ENCODE measurements at regions not wholly inside any gene's neighbourhood (a gene's known extent, or its start where the extent isn't known, plus 50 kb on each side); places are given as distances from the start of the nearest gene placed in this dataset.

- TF ChIP-seq POLR2AphosphoS5 (IDR thresholded peaks at IDR 0.05; ENCODE audit: low read depth, low read length), result no peak
- no peak for TF ChIP-seq CTCF (IDR thresholded peaks at IDR 0.05)
- TF ChIP-seq SIN3A (IDR thresholded peaks at IDR 0.05; ENCODE audit: borderline replicate concordance, insufficient read depth, low read depth, low read length), result no peak
- TF ChIP-seq TCF7L2 (IDR thresholded peaks at IDR 0.05; ENCODE audit: low read depth, low read length), result no peak
- TF ChIP-seq REST (IDR thresholded peaks at IDR 0.05; ENCODE audit: insufficient read depth in 1 of 2, low read depth in 2 of 2, low read length in 1 of 2), result no peak
- Histone ChIP-seq H3K27ac (ENCODE audit: low read length) (no peak overlapping the region), H3K27me3 (ENCODE audit: control insufficient read depth, insufficient read depth, low read length) (no peaks in the 10 kb centered on the region), H3K9me3 (ENCODE audit: control insufficient read depth, insufficient read depth, low read depth, low read length) (no peaks in the 10 kb centered on the region), H3K4me1 (ENCODE audit: control insufficient read depth, insufficient read depth, low read length) (no peaks in the 10 kb centered on the region), H3K4me3 (ENCODE audit: low read depth in 2 of 2, low read length in 2 of 2) (no peak overlapping the region), H3K36me3 (ENCODE audit: control insufficient read depth, insufficient read depth, low read length) (no peaks in the 10 kb centered on the region)
- CTCF ChIA-PET, result no interaction called here
- DNase-seq (ENCODE audit: low read depth, low spot score), result no peak
- no TSS peak for BruUV-seq (replicated peaks)
- POLR2A ChIA-PET, result no interaction called here
- ATAC-seq, result no peak
- in situ Hi-C loops (cut with HindIII; ENCODE audit: low pct_unique_long_range_greater_than_20kb, low sequenced_read_pairs) (no loop called here), intact Hi-C loops (cut with micrococcal nuclease; ENCODE audit: unreplicated experiment) (no loop called here)
These were observed 230.4 kb upstream of the CA10 start for GRCh38 chr17:52388941-52389340.

GRCh38 chr17:52384695-52385094 is 226.2 kb upstream of the CA10 start:
- Histone ChIP-seq H3K4me3 (ENCODE audit: low read depth in 2 of 2, low read length in 2 of 2) (no peak overlapping the region), H3K4me1 (ENCODE audit: control insufficient read depth, insufficient read depth, low read length) (no peaks in the 10 kb centered on the region), H3K27ac (ENCODE audit: low read length) (no peak overlapping the region), H3K9me3 (ENCODE audit: control insufficient read depth, insufficient read depth, low read depth, low read length) (no peaks in the 10 kb centered on the region), H3K36me3 (ENCODE audit: control insufficient read depth, insufficient read depth, low read length) (no peaks in the 10 kb centered on the region), H3K27me3 (ENCODE audit: control insufficient read depth, insufficient read depth, low read length) (no peaks in the 10 kb centered on the region)
- no peak for TF ChIP-seq SIN3A (IDR thresholded peaks at IDR 0.05; ENCODE audit: borderline replicate concordance, insufficient read depth, low read depth, low read length)
- TF ChIP-seq TCF7L2 (IDR thresholded peaks at IDR 0.05; ENCODE audit: low read depth, low read length), result no peak
- TF ChIP-seq POLR2AphosphoS5 (IDR thresholded peaks at IDR 0.05; ENCODE audit: low read depth, low read length), result no peak
- TF ChIP-seq CTCF (IDR thresholded peaks at IDR 0.05), result no peak
- TF ChIP-seq REST (IDR thresholded peaks at IDR 0.05; ENCODE audit: insufficient read depth in 1 of 2, low read depth in 2 of 2, low read length in 1 of 2), result no peak
- POLR2A ChIA-PET, result no interaction called here
- intact Hi-C loops (cut with micrococcal nuclease; ENCODE audit: unreplicated experiment) (no loop called here), in situ Hi-C loops (cut with HindIII; ENCODE audit: low pct_unique_long_range_greater_than_20kb, low sequenced_read_pairs) (no loop called here)
- BruUV-seq (replicated peaks), result no TSS peak
- DNase-seq (ENCODE audit: low read depth, low spot score), result no peak
- no peak for ATAC-seq
- CTCF ChIA-PET, result interaction anchor here (0.7 kb wide), 1 partner anchor 15 kb away, joined by 3 read pairs; no protein-coding TSS in a partner anchor

Measured in Panc1 (cell line).